Esophagus squamous epithelium (tissue), 4 donors: ENCODE measurements at regions not wholly inside any gene's neighbourhood (a gene's known extent, or its start where the extent isn't known, plus 50 kb on each side); places are given as distances from the start of the nearest gene placed in this dataset.

ENCODE experiments used
- POLR2A ChIP-seq, 4 donors: fragments of 450-650 bp; IDR thresholded peaks; one replicate each; pipeline ENCODE4 v1.6.1; 2017; ENCODE audit warnings: antibody characterized with exemption in 4 of 4, mild to moderate bottlenecking in 4 of 4, moderate library complexity in 3 of 4
- TF ChIP-seq, protein P1 (sequence below), 6 experiments: fragments of 450-650 bp in 4 of 6; fragments of 200-600 bp in 2 of 6; sonication (generic) in 2 of 6; IDR thresholded peaks; one replicate each; pipeline ENCODE4 v1.5.1; 2016 to 2019; ENCODE audit warnings: antibody characterized with exemption in 6 of 6, mild to moderate bottlenecking in 4 of 6, moderate library complexity in 4 of 6

GRCh38 chr2:59000796-59001195 lies 759.7 kb upstream of the FANCL start:
- TF ChIP-seq, protein P1, sequence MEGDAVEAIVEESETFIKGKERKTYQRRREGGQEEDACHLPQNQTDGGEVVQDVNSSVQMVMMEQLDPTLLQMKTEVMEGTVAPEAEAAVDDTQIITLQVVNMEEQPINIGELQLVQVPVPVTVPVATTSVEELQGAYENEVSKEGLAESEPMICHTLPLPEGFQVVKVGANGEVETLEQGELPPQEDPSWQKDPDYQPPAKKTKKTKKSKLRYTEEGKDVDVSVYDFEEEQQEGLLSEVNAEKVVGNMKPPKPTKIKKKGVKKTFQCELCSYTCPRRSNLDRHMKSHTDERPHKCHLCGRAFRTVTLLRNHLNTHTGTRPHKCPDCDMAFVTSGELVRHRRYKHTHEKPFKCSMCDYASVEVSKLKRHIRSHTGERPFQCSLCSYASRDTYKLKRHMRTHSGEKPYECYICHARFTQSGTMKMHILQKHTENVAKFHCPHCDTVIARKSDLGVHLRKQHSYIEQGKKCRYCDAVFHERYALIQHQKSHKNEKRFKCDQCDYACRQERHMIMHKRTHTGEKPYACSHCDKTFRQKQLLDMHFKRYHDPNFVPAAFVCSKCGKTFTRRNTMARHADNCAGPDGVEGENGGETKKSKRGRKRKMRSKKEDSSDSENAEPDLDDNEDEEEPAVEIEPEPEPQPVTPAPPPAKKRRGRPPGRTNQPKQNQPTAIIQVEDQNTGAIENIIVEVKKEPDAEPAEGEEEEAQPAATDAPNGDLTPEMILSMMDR (IDR thresholded peaks at IDR 0.05) = no peak
- TF ChIP-seq POLR2A (IDR thresholded peaks at IDR 0.05) = no peak
